Fibroblast of lung (primary cell): ENCODE measurements at regions not wholly inside any gene's neighbourhood (a gene's known extent, or its start where the extent isn't known, plus 50 kb on each side); places are given as distances from the start of the nearest gene placed in this dataset.

ENCODE experiments used
- DNase-seq, 2 donors: peaks; one replicate each; pipeline versions ENCODE4 v3.0.0 to v3.0.0-alpha.2; 2010; ENCODE audit warnings: low read depth in 2 of 2
- H2AFZ ChIP-seq: 2 replicates; pipeline ENCODE4 v1.5.1; 2012; ENCODE audit warnings: low read length, control low read depth, inconsistent platforms
- H3K27ac ChIP-seq: 2 replicates; pipeline ENCODE4 v1.5.1; 2011; ENCODE audit warnings: low read length, control low read depth; ENCODE audit not compliant: insufficient read depth
- H3K27me3 ChIP-seq: 2 replicates; pipeline ENCODE4 v1.5.1; 2011; ENCODE audit warnings: mild to moderate bottlenecking, low read length; ENCODE audit not compliant: control insufficient read depth, insufficient read depth
- H3K36me3 ChIP-seq: 2 replicates; pipeline ENCODE4 v1.5.1; 2011; ENCODE audit warnings: low read length; ENCODE audit not compliant: control insufficient read depth, insufficient read depth
- H3K4me1 ChIP-seq: 2 replicates; pipeline ENCODE4 v1.5.1; 2011; ENCODE audit warnings: low read length; ENCODE audit not compliant: control insufficient read depth, insufficient read depth; ENCODE audit errors: extremely low read depth
- H3K4me2 ChIP-seq: 2 replicates; pipeline ENCODE4 v1.5.1; 2011; ENCODE audit warnings: low read length, control low read depth; ENCODE audit not compliant: insufficient read depth; ENCODE audit errors: extremely low read depth
- H3K4me3 ChIP-seq, 4 experiments: fragments of 200-600 bp in 1 of 4; sonication (generic) in 1 of 4; replicated peaks in 1 of 4; 2 replicates each; pipeline ENCODE4 v1.5.1; 2011 to 2016; ENCODE audit warnings: low read length in 4 of 4, low read depth in 3 of 4, mild to moderate bottlenecking in 3 of 4, control low read depth in 2 of 4, inconsistent platforms in 1 of 4, mixed read lengths in 1 of 4; ENCODE audit not compliant: insufficient read depth in 1 of 4; ENCODE audit errors: control extremely low read depth in 1 of 4
- H3K79me2 ChIP-seq: 2 replicates; pipeline ENCODE4 v1.5.1; 2012; ENCODE audit warnings: mild to moderate bottlenecking, low read length, inconsistent platforms; ENCODE audit not compliant: control insufficient read depth, insufficient read depth
- H3K9ac ChIP-seq: 2 replicates; pipeline ENCODE4 v1.5.1; 2011; ENCODE audit warnings: mild to moderate bottlenecking, low read length, control low read depth; ENCODE audit not compliant: insufficient read depth
- H3K9me3 ChIP-seq: 2 replicates; pipeline ENCODE4 v1.5.1; 2012; ENCODE audit warnings: low read depth, low read length; ENCODE audit not compliant: control insufficient read depth, insufficient read depth
- H4K20me1 ChIP-seq: 2 replicates; pipeline ENCODE4 v1.5.1; 2011; ENCODE audit warnings: low read length; ENCODE audit not compliant: control insufficient read depth, insufficient read depth; ENCODE audit errors: extremely low read depth
- CTCF ChIP-seq, 2 donors: IDR thresholded peaks in 1 of 2; conservative IDR thresholded peaks in 1 of 2; 1 replicate in 1 of 2; 2 replicates in 1 of 2; pipeline ENCODE4 v1.5.1; 2011 to 2012; ENCODE audit warnings: low read length in 2 of 2, control low read depth in 1 of 2, inconsistent platforms in 1 of 2, low read depth in 1 of 2, mild to moderate bottlenecking in 1 of 2
- EZH2 ChIP-seq: IDR thresholded peaks from 2 replicates; pipeline ENCODE4 v1.5.1; 2012; ENCODE audit warnings: low read length, control low read depth, mild to moderate bottlenecking; ENCODE audit errors: missing control alignments

DNA sequence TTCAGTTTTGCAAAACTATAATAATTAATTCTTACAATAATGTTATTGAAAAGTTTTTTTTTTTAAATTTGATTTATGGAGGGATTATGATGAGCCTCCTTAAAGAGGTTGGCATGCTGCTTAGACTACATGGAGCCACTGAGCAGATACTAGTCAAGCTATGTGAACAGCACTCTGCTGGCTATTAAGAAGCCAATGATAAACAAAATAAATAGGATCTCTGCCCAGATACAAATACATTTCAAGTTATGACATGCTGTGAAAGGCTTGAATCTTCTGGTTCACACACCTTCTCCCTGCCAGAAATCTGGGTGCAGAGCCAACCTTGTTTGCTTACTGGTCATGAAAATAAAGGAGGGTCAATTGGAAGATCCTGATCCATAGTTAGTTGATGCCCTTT, 107.4 kb upstream of the NAV3 start:
- no peak overlapping the region for H3K4me2 ChIP-seq
- H3K79me2 ChIP-seq, result no peaks in the 10 kb centered on the region
- no peaks in the 10 kb centered on the region for H3K4me1 ChIP-seq
- H4K20me1 ChIP-seq, result no peaks in the 10 kb centered on the region
- no peak for DNase-seq
- TF ChIP-seq CTCF (conservative IDR thresholded peaks at IDR 0.05 in 1 of 2, IDR thresholded peaks at IDR 0.05 in 1 of 2; ENCODE audit: low read depth in 1 of 2, low read length in 2 of 2) (no peak), EZH2 (no peak)
- H3K9ac ChIP-seq, result no peak overlapping the region
- no peak overlapping the region for H3K4me3 ChIP-seq
- no peaks in the 10 kb centered on the region for H3K9me3 ChIP-seq
- no peaks in the 10 kb centered on the region for H3K27me3 ChIP-seq
- no peak overlapping the region for H3K27ac ChIP-seq
- no peak overlapping the region for H2AFZ ChIP-seq
- H3K36me3 ChIP-seq, result no peaks in the 10 kb centered on the region

DNA sequence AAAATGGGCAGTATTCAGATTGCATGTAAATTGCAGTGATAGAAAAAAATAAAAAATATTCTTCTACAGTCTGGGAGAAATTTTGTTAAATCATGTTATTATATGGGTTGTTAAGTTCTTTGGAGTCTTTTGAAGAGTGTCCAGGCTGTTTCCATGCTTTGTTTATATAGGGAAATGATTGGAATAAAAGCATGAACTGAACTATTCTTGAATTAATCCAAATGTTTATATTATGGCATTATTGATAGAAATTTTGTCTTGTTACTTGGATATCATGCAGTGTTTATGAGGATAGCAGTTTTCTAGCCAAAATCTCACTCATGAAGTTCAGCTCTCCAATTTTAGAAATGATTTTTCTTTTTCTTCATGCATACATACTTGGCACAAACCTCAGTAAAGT, 108.2 kb upstream of the NAV3 start:
- no peak overlapping the region for H3K27ac ChIP-seq
- H3K9me3 ChIP-seq, result no peaks in the 10 kb centered on the region
- no peak overlapping the region for H3K4me3 ChIP-seq
- H3K4me2 ChIP-seq, result no peak overlapping the region
- H3K9ac ChIP-seq, result no peak overlapping the region
- no peaks in the 10 kb centered on the region for H3K27me3 ChIP-seq
- H4K20me1 ChIP-seq, result no peaks in the 10 kb centered on the region
- DNase-seq, result no peak
- H3K79me2 ChIP-seq, result no peaks in the 10 kb centered on the region
- H2AFZ ChIP-seq, result no peak overlapping the region
- TF ChIP-seq EZH2, result no peak
- TF ChIP-seq CTCF (conservative IDR thresholded peaks at IDR 0.05 in 1 of 2, IDR thresholded peaks at IDR 0.05 in 1 of 2; ENCODE audit: low read depth in 1 of 2, low read length in 2 of 2), result no peak
- H3K4me1 ChIP-seq, result no peaks in the 10 kb centered on the region
- no peaks in the 10 kb centered on the region for H3K36me3 ChIP-seq

DNA sequence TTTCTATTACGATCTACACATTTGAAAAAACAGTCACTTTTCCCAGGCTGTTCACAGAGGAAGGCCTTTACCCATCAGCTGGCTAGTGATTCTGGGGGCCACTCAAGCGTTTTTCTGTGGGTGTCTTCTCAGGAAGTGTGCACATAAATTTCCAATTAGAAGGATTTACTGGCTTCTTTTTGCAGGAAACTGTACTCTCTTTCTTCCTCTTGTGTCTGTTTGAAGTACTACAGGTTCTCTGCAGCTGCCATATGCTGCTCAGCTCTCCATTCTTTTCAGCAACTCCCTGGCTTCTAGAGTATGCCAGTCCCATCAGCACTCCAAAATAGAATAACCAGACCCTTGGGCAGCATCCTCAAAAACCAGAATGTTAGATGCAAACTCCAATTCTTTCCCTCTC, 110.4 kb upstream of the NAV3 start:
- no peak overlapping the region for H3K9ac ChIP-seq
- H3K9me3 ChIP-seq, result no peaks in the 10 kb centered on the region
- H3K27ac ChIP-seq, result no peak overlapping the region
- no peak overlapping the region for H3K4me3 ChIP-seq
- H3K4me1 ChIP-seq, result no peaks in the 10 kb centered on the region
- H3K4me2 ChIP-seq, result no peak overlapping the region
- peak in 1 of 2 donors; percentile 5 for DNase-seq
- no peaks in the 10 kb centered on the region for H3K36me3 ChIP-seq
- H2AFZ ChIP-seq, result no peak overlapping the region
- H4K20me1 ChIP-seq, result no peaks in the 10 kb centered on the region
- H3K27me3 ChIP-seq, result no peaks in the 10 kb centered on the region
- H3K79me2 ChIP-seq, result no peaks in the 10 kb centered on the region
- TF ChIP-seq CTCF (conservative IDR thresholded peaks at IDR 0.05 in 1 of 2, IDR thresholded peaks at IDR 0.05 in 1 of 2; ENCODE audit: low read depth in 1 of 2, low read length in 2 of 2) (peak in 1 of 2 donors; percentile 31), EZH2 (no peak)
